Esophagus (tissue), 2 donors: ENCODE measurements at regions not wholly inside any gene's neighbourhood (a gene's known extent, or its start where the extent isn't known, plus 50 kb on each side); places are given as distances from the start of the nearest gene placed in this dataset.

Experiments used
- H3K27ac ChIP-seq, 2 donors: one replicate each; pipeline ENCODE4 v1.5.1; 2013; ENCODE audit warnings: low read depth in 2 of 2, mild to moderate bottlenecking in 2 of 2, inconsistent platforms in 1 of 2, low read length in 1 of 2, moderate library complexity in 1 of 2
- H3K27me3 ChIP-seq, 2 donors: one replicate each; pipeline ENCODE4 v1.6.1; 2013; ENCODE audit warnings: low read length in 2 of 2, control low read depth in 1 of 2, mild to moderate bottlenecking in 1 of 2; ENCODE audit not compliant: insufficient read depth in 2 of 2, control insufficient read depth in 1 of 2
- H3K36me3 ChIP-seq, 2 donors: one replicate each; pipeline ENCODE4 v1.6.1; 2013; ENCODE audit warnings: low read length in 1 of 2; ENCODE audit not compliant: control insufficient read depth in 2 of 2, insufficient read depth in 2 of 2
- H3K4me1 ChIP-seq, 2 donors: one replicate each; pipeline ENCODE4 v1.6.1; 2013; ENCODE audit warnings: low read length in 1 of 2; ENCODE audit not compliant: control insufficient read depth in 2 of 2, insufficient read depth in 2 of 2
- H3K4me3 ChIP-seq, 2 donors: one replicate each; pipeline ENCODE4 v1.5.1; 2013; ENCODE audit warnings: low read length in 2 of 2, mild to moderate bottlenecking in 2 of 2, low read depth in 1 of 2, moderate library complexity in 1 of 2
- H3K9me3 ChIP-seq, 2 donors: one replicate each; pipeline ENCODE4 v1.6.1; 2013; ENCODE audit warnings: mild to moderate bottlenecking in 2 of 2, low read depth in 1 of 2, low read length in 1 of 2, moderate library complexity in 1 of 2; ENCODE audit not compliant: control insufficient read depth in 2 of 2, insufficient read depth in 1 of 2
- WGBS, 2 donors: extraction: QIAGEN DNeasy Blood & Tissue Kit; methylation state at CpG; one replicate each; pipeline ENCODE4 v1.1.7; 2013; 5-methylcytosine and 5-hydroxymethylcytosine counted together
- donor health status: healthy with polysubstance abuse.
- donor health status: Bipolar disorder and iron deficiency.

- no peaks in the 10 kb centered on the region for H3K27me3 ChIP-seq
- no peak overlapping the region for H3K27ac ChIP-seq
- no peaks in the 10 kb centered on the region for H3K4me1 ChIP-seq
- 66 to 67% methylated on average over 3 of the region's 3 CpGs for WGBS, 2 donors
- H3K4me3 ChIP-seq = no peak overlapping the region
- H3K9me3 ChIP-seq = peaks cover 0 to 3% of the 10 kb centered on the region in 2 donors
- no peaks in the 10 kb centered on the region for H3K36me3 ChIP-seq
Measured at GRCh38 chr11:123253911-123254310, 58.9 kb upstream of the CLMP start.

GRCh38 chr11:123253223-123253622, 58.2 kb upstream of the CLMP start:
- Histone ChIP-seq H3K27me3 (no peaks in the 10 kb centered on the region), H3K4me1 (no peaks in the 10 kb centered on the region), H3K36me3 (no peaks in the 10 kb centered on the region), H3K9me3 (no peaks in the 10 kb centered on the region), H3K27ac (no peak overlapping the region), H3K4me3 (no peak overlapping the region)
- 90 to 92% methylated on average over 8 of the region's 8 CpGs for WGBS, 2 donors

GRCh38 chr11:123251657-123252344, 56.8 kb upstream of the CLMP start:
- no peaks in the 10 kb centered on the region for H3K36me3 ChIP-seq
- H3K9me3 ChIP-seq = no peaks in the 10 kb centered on the region
- no peak overlapping the region for H3K4me3 ChIP-seq
- no peak overlapping the region for H3K27ac ChIP-seq
- WGBS, 2 donors = 41 to 48% methylated on average over 7 of the region's 7 CpGs
- no peaks in the 10 kb centered on the region for H3K4me1 ChIP-seq
- H3K27me3 ChIP-seq = no peaks in the 10 kb centered on the region

- H3K4me1 ChIP-seq = no peaks in the 10 kb centered on the region
- 83% methylated on average over 11 of the region's 11 CpGs for WGBS, 2 donors
- H3K36me3 ChIP-seq = no peaks in the 10 kb centered on the region
- no peak overlapping the region for H3K4me3 ChIP-seq
- no peak overlapping the region for H3K27ac ChIP-seq
- no peaks in the 10 kb centered on the region for H3K27me3 ChIP-seq
- H3K9me3 ChIP-seq = no peaks in the 10 kb centered on the region
Measured at GRCh38 chr11:123250892-123251656, 56.0 kb upstream of the CLMP start.

- Histone ChIP-seq H3K9me3 (no peaks in the 10 kb centered on the region), H3K27me3 (no peaks in the 10 kb centered on the region), H3K27ac (no peak overlapping the region), H3K36me3 (no peaks in the 10 kb centered on the region), H3K4me3 (no peak overlapping the region), H3K4me1 (no peaks in the 10 kb centered on the region)
- 72 to 76% methylated on average over 5 of the region's 5 CpGs for WGBS, 2 donors
Measured at GRCh38 chr11:123249354-123249753, 54.3 kb upstream of the CLMP start.

GRCh38 chr11:123247813-123248379, 52.8 kb upstream of the CLMP start:
- WGBS, 2 donors = 46 to 52% methylated on average over 6 of the region's 6 CpGs
- Histone ChIP-seq H3K4me1 (no peaks in the 10 kb centered on the region), H3K27ac (no peak overlapping the region), H3K36me3 (no peaks in the 10 kb centered on the region), H3K27me3 (no peaks in the 10 kb centered on the region), H3K4me3 (no peak overlapping the region), H3K9me3 (no peaks in the 10 kb centered on the region)

GRCh38 chr11:123247496-123247799, 52.4 kb upstream of the CLMP start:
- WGBS, 2 donors = 62 to 63% methylated on average over 3 of the region's 3 CpGs
- H3K27ac ChIP-seq = no peak overlapping the region
- H3K4me3 ChIP-seq = no peak overlapping the region
- H3K4me1 ChIP-seq = no peaks in the 10 kb centered on the region
- H3K27me3 ChIP-seq = no peaks in the 10 kb centered on the region
- H3K9me3 ChIP-seq = no peaks in the 10 kb centered on the region
- no peaks in the 10 kb centered on the region for H3K36me3 ChIP-seq

GRCh38 chr11:123246749-123247495, 51.9 kb upstream of the CLMP start:
- Histone ChIP-seq H3K9me3 (no peaks in the 10 kb centered on the region), H3K36me3 (no peaks in the 10 kb centered on the region), H3K4me3 (no peak overlapping the region), H3K4me1 (no peaks in the 10 kb centered on the region), H3K27me3 (no peaks in the 10 kb centered on the region), H3K27ac (no peak overlapping the region)
- WGBS, 2 donors = 10 to 11% methylated on average over 13 of the region's 13 CpGs

GRCh38 chr11:123245567-123245966, 50.5 kb upstream of the CLMP start:
- Histone ChIP-seq H3K4me1 (no peaks in the 10 kb centered on the region), H3K9me3 (no peaks in the 10 kb centered on the region), H3K4me3 (no peak overlapping the region), H3K27me3 (no peaks in the 10 kb centered on the region), H3K36me3 (no peaks in the 10 kb centered on the region), H3K27ac (no peak overlapping the region)
- WGBS, 2 donors = 91 to 94% methylated on average over 6 of the region's 6 CpGs
